HG02610 (cell line): ENCODE measurements at regions not wholly inside any gene's neighbourhood (a gene's known extent, or its start where the extent isn't known, plus 50 kb on each side); places are given as distances from the start of the nearest gene placed in this dataset.

Experiments
- ATAC-seq: cut with Tn5 transposase; IDR thresholded peaks from one replicate; pipeline ENCODE4 v1.9.1; 2021; ENCODE audit warnings: mild to moderate bottlenecking, moderate library complexity; ENCODE audit not compliant: unreplicated experiment

- ATAC-seq = no peak
Measured at GRCh38 chr7:25653384-25653783, 425.1 kb upstream of the NPVF start.

- ATAC-seq = no peak
Measured at GRCh38 chr7:25656071-25656470, 427.8 kb upstream of the NPVF start.

- ATAC-seq = no peak
Measured at GRCh38 chr7:25656581-25657026, 428.3 kb upstream of the NPVF start.

GRCh38 chr7:25658375-25658774 is 430.1 kb upstream of the NPVF start:
- no peak for ATAC-seq

- no peak for ATAC-seq
Measured at GRCh38 chr7:25659841-25660240, 431.6 kb upstream of the NPVF start.

GRCh38 chr7:25662841-25663800 is 434.8 kb upstream of the NPVF start:
- ATAC-seq = no peak

- no peak for ATAC-seq
Measured at GRCh38 chr7:25663877-25664276, 435.6 kb upstream of the NPVF start.

- ATAC-seq = peak; percentile 74
Measured at GRCh38 chr7:25664593-25664992, 436.3 kb upstream of the NPVF start.

- ATAC-seq = no peak
Measured at GRCh38 chr7:25665374-25665773, 437.1 kb upstream of the NPVF start.

- ATAC-seq = no peak
Measured at GRCh38 chr7:25665903-25666670, 437.8 kb upstream of the NPVF start.

GRCh38 chr7:25666671-25667060 is 438.4 kb upstream of the NPVF start:
- no peak for ATAC-seq

GRCh38 chr7:25669281-25669781 is 441.0 kb upstream of the NPVF start:
- ATAC-seq = no peak

- ATAC-seq = no peak
Measured at GRCh38 chr7:25669961-25670841, 441.9 kb upstream of the NPVF start.

GRCh38 chr7:25671111-25671510 is 442.8 kb upstream of the NPVF start:
- no peak for ATAC-seq

- ATAC-seq = no peak
Measured at GRCh38 chr7:25672496-25672895, 444.2 kb upstream of the NPVF start.

GRCh38 chr7:25675789-25676474 is 447.6 kb upstream of the NPVF start:
- ATAC-seq = no peak

GRCh38 chr7:25677595-25677994 is 449.3 kb upstream of the NPVF start:
- no peak for ATAC-seq

GRCh38 chr7:25678215-25678614 is 449.9 kb upstream of the NPVF start:
- no peak for ATAC-seq

GRCh38 chr7:25680636-25681035 is 452.4 kb upstream of the NPVF start:
- ATAC-seq = no peak

GRCh38 chr7:25684360-25684759 is 456.1 kb upstream of the NPVF start:
- ATAC-seq = no peak
